CD14-positive monocyte (primary cell): ENCODE measurements at regions not wholly inside any gene's neighbourhood (a gene's known extent, or its start where the extent isn't known, plus 50 kb on each side); places are given as distances from the start of the nearest gene placed in this dataset.

Experiments
- DNase-seq, 3 donors: peaks; one replicate each; pipeline ENCODE4 v3.0.0-alpha.2; 2011 to 2022
- H2AFZ ChIP-seq: 2 replicates; pipeline ENCODE4 v1.6.0; 2012; ENCODE audit warnings: mild to moderate bottlenecking, low read depth, low read length, inconsistent platforms; ENCODE audit not compliant: insufficient read depth, poor library complexity, severe bottlenecking
- H3K27ac ChIP-seq, 2 donors: 1 replicate in 1 of 2; 2 replicates in 1 of 2; pipeline ENCODE4 v1.5.1; 2012 to 2013; ENCODE audit warnings: low read length in 2 of 2, control low read depth in 1 of 2, inconsistent platforms in 1 of 2, low read depth in 1 of 2, mild to moderate bottlenecking in 1 of 2
- H3K27me3 ChIP-seq, 2 donors: one replicate each; pipeline versions ENCODE4 v1.6.0 to v1.6.1; 2011 to 2013; ENCODE audit warnings: low read length in 2 of 2; ENCODE audit not compliant: control insufficient read depth in 2 of 2, insufficient read depth in 2 of 2
- H3K36me3 ChIP-seq, 2 donors: replicated peaks in 1 of 2; 1 replicate in 1 of 2; 2 replicates in 1 of 2; pipeline versions ENCODE4 v1.5.1 to v1.6.1; 2012 to 2013; ENCODE audit warnings: low read length in 2 of 2, control low read depth in 1 of 2, inconsistent platforms in 1 of 2, mild to moderate bottlenecking in 1 of 2; ENCODE audit not compliant: insufficient read depth in 2 of 2, control insufficient read depth in 1 of 2
- H3K4me1 ChIP-seq, 2 donors: 1 replicate in 1 of 2; 2 replicates in 1 of 2; pipeline versions ENCODE4 v1.5.1 to v1.6.1; 2012 to 2013; ENCODE audit warnings: low read length in 2 of 2, control low read depth in 1 of 2, inconsistent platforms in 1 of 2, mild to moderate bottlenecking in 1 of 2, moderate library complexity in 1 of 2; ENCODE audit not compliant: insufficient read depth in 2 of 2, control insufficient read depth in 1 of 2
- H3K4me2 ChIP-seq: replicated peaks from 2 replicates; pipeline ENCODE3; 2012; ENCODE audit warnings: low read length, moderate library complexity, mild to moderate bottlenecking; ENCODE audit not compliant: poor library complexity, severe bottlenecking; ENCODE audit errors: extremely low read depth
- H3K4me3 ChIP-seq, 3 experiments: fragments of 200-600 bp in 1 of 3; sonication (generic) in 1 of 3; replicated peaks in 1 of 3; 1 replicate in 2 of 3; 2 replicates in 1 of 3; pipeline ENCODE4 v1.5.1; 2011 to 2013; ENCODE audit warnings: low read length in 3 of 3, mild to moderate bottlenecking in 3 of 3, control low read depth in 2 of 3, low read depth in 2 of 3, inconsistent platforms in 1 of 3, moderate library complexity in 1 of 3
- H3K79me2 ChIP-seq: 2 replicates; pipeline ENCODE4 v1.6.0; 2012; ENCODE audit warnings: mild to moderate bottlenecking, control low read depth, inconsistent platforms, low read length, moderate library complexity; ENCODE audit not compliant: insufficient read depth
- H3K9ac ChIP-seq: 2 replicates; pipeline ENCODE4 v1.6.0; 2017; ENCODE audit warnings: low read length, mild to moderate bottlenecking; ENCODE audit not compliant: insufficient read depth, poor library complexity, severe bottlenecking
- H3K9me3 ChIP-seq, 2 donors: replicated peaks in 1 of 2; 1 replicate in 1 of 2; 2 replicates in 1 of 2; pipeline versions ENCODE4 v1.5.1 to v1.6.1; 2012 to 2013; ENCODE audit warnings: low read length in 2 of 2, control low read depth in 1 of 2; ENCODE audit not compliant: control insufficient read depth in 1 of 2, insufficient read depth in 1 of 2
- H4K20me1 ChIP-seq: 2 replicates; pipeline ENCODE4 v1.6.0; 2012; ENCODE audit warnings: mild to moderate bottlenecking, low read length, control low read depth, moderate library complexity; ENCODE audit not compliant: insufficient read depth
- H3K27ac Mint-ChIP-seq, 7 donors: one replicate each; pipeline ENCODE4 v1.8.0; 2020; ENCODE audit warnings: mild to moderate bottlenecking in 7 of 7, mixed read lengths in 7 of 7, moderate library complexity in 6 of 7, inconsistent platforms in 2 of 7
- H3K27me3 Mint-ChIP-seq, 3 donors: one replicate each; pipeline ENCODE4 v1.8.0; 2021 to 2022; ENCODE audit warnings: low read depth in 3 of 3, mild to moderate bottlenecking in 3 of 3, mixed read lengths in 3 of 3, moderate library complexity in 3 of 3, inconsistent platforms in 1 of 3
- H3K36me3 Mint-ChIP-seq, 2 donors: one replicate each; pipeline ENCODE4 v1.8.0; 2020; ENCODE audit warnings: mixed read lengths in 2 of 2, inconsistent platforms in 1 of 2, mild to moderate bottlenecking in 1 of 2
- H3K4me1 Mint-ChIP-seq: one replicate; pipeline ENCODE4 v1.8.0; 2020; ENCODE audit warnings: mild to moderate bottlenecking, mixed read lengths
- H3K4me3 Mint-ChIP-seq, 2 donors: one replicate each; pipeline ENCODE4 v1.8.0; 2020; ENCODE audit warnings: mild to moderate bottlenecking in 2 of 2, mixed read lengths in 2 of 2, moderate library complexity in 1 of 2
- H3K9me3 Mint-ChIP-seq, 7 donors: one replicate each; pipeline ENCODE4 v1.8.0; 2020 to 2022; ENCODE audit warnings: mixed read lengths in 7 of 7, mild to moderate bottlenecking in 6 of 7, moderate library complexity in 6 of 7, inconsistent platforms in 2 of 7
- WGBS: methylation state at CpG from one replicate; pipeline ENCODE4 v1.1.5; 2013; ENCODE audit warnings: missing lambda C conversion rate; ENCODE audit not compliant: insufficient coverage; 5-methylcytosine and 5-hydroxymethylcytosine counted together
- intact Hi-C, 2 donors: fragments of 100-400 bp; cut with micrococcal nuclease; formaldehyde crosslinking; loops; one replicate each; pipeline versions ENCODE4 v1.15.0 to v1.15.1; 2023
- TF ChIP-seq, protein P1 (sequence below): fragments of 200-600 bp; IDR thresholded peaks from one replicate; pipeline ENCODE4 v1.8.0; 2022; ENCODE audit warnings: antibody characterized with exemption, mild to moderate bottlenecking

DNA sequence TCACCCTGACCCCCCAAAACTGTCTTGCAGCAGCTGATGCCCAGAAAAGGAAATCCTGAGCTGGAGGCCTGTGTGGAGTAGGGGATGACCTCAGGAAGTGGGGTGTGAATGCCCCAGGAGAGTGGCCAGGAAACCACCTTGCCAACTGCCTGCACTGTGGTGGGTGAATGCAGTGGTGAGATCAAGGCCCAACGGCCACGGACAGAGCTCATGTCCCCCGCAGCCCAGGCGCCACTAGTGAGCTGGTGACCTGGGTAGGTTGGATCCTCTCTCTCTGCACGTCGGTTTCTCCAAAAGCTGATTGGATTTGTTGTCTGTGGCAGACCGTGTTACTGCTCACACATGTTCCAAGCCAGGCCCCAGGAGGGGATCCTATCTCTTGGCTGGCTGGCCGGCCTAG lies 448.9 kb downstream of the TCERG1L start:
- 94% methylated on average over 6 of the region's 8 CpGs for WGBS

DNA sequence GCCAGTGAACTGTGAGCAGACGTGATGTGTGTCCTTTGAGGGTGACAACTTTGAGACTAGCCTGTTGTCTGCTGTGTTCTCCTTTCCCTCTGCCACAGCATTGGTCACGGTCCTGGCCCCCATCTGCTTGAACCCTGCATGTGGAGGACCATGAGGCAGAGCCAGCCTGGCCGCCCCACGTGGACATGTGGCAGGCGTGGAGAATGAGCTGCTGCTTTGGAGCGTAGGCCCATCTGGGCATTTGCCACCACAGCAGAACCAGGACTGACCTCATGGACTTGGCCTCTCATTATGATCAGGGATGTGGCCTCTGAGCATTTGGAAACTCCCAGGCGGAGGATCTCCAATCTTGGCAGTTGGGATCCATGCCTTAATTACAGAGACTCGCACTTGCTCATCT lies 448.5 kb downstream of the TCERG1L start:
- no peaks in the 10 kb centered on the region for H3K4me1 ChIP-seq
- WGBS = 97% methylated on average over 6 of the region's 8 CpGs
- TF ChIP-seq, protein P1, sequence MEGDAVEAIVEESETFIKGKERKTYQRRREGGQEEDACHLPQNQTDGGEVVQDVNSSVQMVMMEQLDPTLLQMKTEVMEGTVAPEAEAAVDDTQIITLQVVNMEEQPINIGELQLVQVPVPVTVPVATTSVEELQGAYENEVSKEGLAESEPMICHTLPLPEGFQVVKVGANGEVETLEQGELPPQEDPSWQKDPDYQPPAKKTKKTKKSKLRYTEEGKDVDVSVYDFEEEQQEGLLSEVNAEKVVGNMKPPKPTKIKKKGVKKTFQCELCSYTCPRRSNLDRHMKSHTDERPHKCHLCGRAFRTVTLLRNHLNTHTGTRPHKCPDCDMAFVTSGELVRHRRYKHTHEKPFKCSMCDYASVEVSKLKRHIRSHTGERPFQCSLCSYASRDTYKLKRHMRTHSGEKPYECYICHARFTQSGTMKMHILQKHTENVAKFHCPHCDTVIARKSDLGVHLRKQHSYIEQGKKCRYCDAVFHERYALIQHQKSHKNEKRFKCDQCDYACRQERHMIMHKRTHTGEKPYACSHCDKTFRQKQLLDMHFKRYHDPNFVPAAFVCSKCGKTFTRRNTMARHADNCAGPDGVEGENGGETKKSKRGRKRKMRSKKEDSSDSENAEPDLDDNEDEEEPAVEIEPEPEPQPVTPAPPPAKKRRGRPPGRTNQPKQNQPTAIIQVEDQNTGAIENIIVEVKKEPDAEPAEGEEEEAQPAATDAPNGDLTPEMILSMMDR = no peak
- no peak overlapping the region for H2AFZ ChIP-seq
- no peaks in the 10 kb centered on the region for H4K20me1 ChIP-seq
- peaks cover 0 to 3% (median 2%) of the 10 kb centered on the region in 3 donors for H3K27me3 Mint-ChIP-seq
- H3K79me2 ChIP-seq = no peaks in the 10 kb centered on the region
- no peak for DNase-seq
- H3K27ac Mint-ChIP-seq = no peak overlapping the region
- H3K36me3 Mint-ChIP-seq = no peaks in the 10 kb centered on the region
- no peaks in the 10 kb centered on the region for H3K36me3 ChIP-seq
- no peak overlapping the region for H3K4me3 ChIP-seq
- H3K4me3 Mint-ChIP-seq = no peak overlapping the region
- H3K9ac ChIP-seq = no peak overlapping the region
- intact Hi-C loops = no loop called here
- no peak overlapping the region for H3K4me2 ChIP-seq
- no peak overlapping the region for H3K27ac ChIP-seq
- no peaks in the 10 kb centered on the region for H3K4me1 Mint-ChIP-seq
- peaks cover 0 to 9% (median 4%) of the 10 kb centered on the region in 7 donors for H3K9me3 Mint-ChIP-seq
- no peaks in the 10 kb centered on the region for H3K27me3 ChIP-seq
- H3K9me3 ChIP-seq = peaks cover 0 to under 1% of the 10 kb centered on the region in 2 donors

More for the DNA sequence above, 448.9 kb downstream of the TCERG1L start:
- Histone ChIP-seq H3K79me2 (no peaks in the 10 kb centered on the region), H3K4me3 (no peak overlapping the region), H2AFZ (no peak overlapping the region), H3K27ac (no peak overlapping the region), H3K4me1 (no peaks in the 10 kb centered on the region), H3K9ac (no peak overlapping the region), H3K4me2 (no peak overlapping the region), H3K27me3 (no peaks in the 10 kb centered on the region), H3K9me3 (peaks cover 0 to 5% of the 10 kb centered on the region in 2 donors), H3K36me3 (no peaks in the 10 kb centered on the region), H4K20me1 (no peaks in the 10 kb centered on the region)
- intact Hi-C loops = no loop called here
- H3K27ac Mint-ChIP-seq = no peak overlapping the region
- H3K36me3 Mint-ChIP-seq = no peaks in the 10 kb centered on the region
- H3K4me1 Mint-ChIP-seq = no peaks in the 10 kb centered on the region
- no peak overlapping the region for H3K4me3 Mint-ChIP-seq
- TF ChIP-seq, protein P1 = no peak
- peaks cover 0 to 2% (median under 1%) of the 10 kb centered on the region in 3 donors for H3K27me3 Mint-ChIP-seq
- H3K9me3 Mint-ChIP-seq = peaks cover 2 to 13% (median 5%) of the 10 kb centered on the region in 7 donors
- DNase-seq = no peak
